Mucosa of descending colon (tissue), 3 donors: ENCODE measurements at regions not wholly inside any gene's neighbourhood (a gene's known extent, or its start where the extent isn't known, plus 50 kb on each side); places are given as distances from the start of the nearest gene placed in this dataset.

Source experiments
- ATAC-seq: fragments of 200-7000 bp; cut with Tn5 transposase; one replicate; pipeline ENCODE4 v1.9.1; 2020; ENCODE audit warnings: mild to moderate bottlenecking, moderate library complexity
- DNase-seq, 3 donors: peaks; one replicate each; pipeline ENCODE4 v3.0.0-alpha.2; 2020
- H3K36me3 ChIP-seq: fragments of 200-600 bp; one replicate; pipeline ENCODE4 v1.8.0; 2021; ENCODE audit warnings: low read depth, mild to moderate bottlenecking
- H3K4me1 ChIP-seq: fragments of 200-600 bp; one replicate; pipeline ENCODE4 v1.8.0; 2021; ENCODE audit warnings: low read depth, mild to moderate bottlenecking
- H3K4me3 ChIP-seq: fragments of 200-600 bp; one replicate; pipeline ENCODE4 v1.8.0; 2021; ENCODE audit warnings: mild to moderate bottlenecking
- H3K9me3 ChIP-seq: fragments of 200-600 bp; one replicate; pipeline ENCODE4 v1.8.0; 2021; ENCODE audit warnings: mild to moderate bottlenecking
- intact Hi-C, 2 donors: fragments of 100-400 bp; cut with DNase I in 1 of 2; cut with micrococcal nuclease in 1 of 2; formaldehyde crosslinking; loops; one replicate each; pipeline versions ENCODE4 v1.11.0 to v1.11.1; 2022; cut with DNase I, micrococcal nuclease
- TF ChIP-seq, protein P1 (sequence below): fragments of 200-600 bp; IDR thresholded peaks from one replicate; pipeline ENCODE4 v1.8.0; 2022; ENCODE audit warnings: antibody characterized with exemption, mild to moderate bottlenecking
- donor health status: DM: no; HTN: no; CAD: no; lungs with moderate emphysema.
- donor health status: DM: no; HTN: no; CAD: no.
- donor health status: DM: no; HTN: yes; CAD: no.

DNA sequence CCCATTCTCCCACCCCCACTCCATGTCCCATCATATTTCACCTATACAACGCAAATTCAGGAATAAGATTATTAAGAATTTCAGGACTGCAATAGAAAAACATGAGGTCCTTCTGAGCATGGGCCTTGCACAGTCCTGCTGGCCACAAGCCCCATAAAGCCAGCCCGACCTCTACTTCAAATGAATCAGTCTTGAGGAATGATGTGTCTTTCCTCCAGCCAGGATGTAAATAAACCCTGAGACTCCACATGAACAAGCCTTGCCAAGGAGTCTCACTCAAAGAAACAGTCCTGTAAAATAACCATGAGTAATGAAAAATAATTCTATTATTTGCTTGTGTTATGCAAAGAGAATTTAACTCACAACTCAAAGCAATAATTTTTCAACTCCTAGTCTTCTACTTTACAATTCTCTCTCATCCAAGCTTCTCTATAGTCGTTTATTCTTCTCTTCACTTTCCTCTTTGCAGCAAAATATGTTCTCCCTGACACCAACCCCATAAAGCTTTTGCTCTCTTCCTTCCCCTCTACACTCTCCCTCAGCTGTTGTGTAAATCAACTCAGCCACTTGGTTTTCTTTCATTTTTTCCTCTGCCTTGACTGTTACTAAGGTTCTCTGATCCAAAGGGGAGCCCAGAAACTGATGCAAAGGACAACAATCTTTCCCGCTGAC lies 140.1 kb upstream of the MOCS2 start:
- H3K9me3 ChIP-seq: no peaks in the 10 kb centered on the region
- ATAC-seq (peak; percentile 50), DNase-seq (peak in 1 of 3 donors; percentile 7)
- intact Hi-C loops: no loop called here
- H3K4me3 ChIP-seq: no peak overlapping the region
- TF ChIP-seq, protein P1, sequence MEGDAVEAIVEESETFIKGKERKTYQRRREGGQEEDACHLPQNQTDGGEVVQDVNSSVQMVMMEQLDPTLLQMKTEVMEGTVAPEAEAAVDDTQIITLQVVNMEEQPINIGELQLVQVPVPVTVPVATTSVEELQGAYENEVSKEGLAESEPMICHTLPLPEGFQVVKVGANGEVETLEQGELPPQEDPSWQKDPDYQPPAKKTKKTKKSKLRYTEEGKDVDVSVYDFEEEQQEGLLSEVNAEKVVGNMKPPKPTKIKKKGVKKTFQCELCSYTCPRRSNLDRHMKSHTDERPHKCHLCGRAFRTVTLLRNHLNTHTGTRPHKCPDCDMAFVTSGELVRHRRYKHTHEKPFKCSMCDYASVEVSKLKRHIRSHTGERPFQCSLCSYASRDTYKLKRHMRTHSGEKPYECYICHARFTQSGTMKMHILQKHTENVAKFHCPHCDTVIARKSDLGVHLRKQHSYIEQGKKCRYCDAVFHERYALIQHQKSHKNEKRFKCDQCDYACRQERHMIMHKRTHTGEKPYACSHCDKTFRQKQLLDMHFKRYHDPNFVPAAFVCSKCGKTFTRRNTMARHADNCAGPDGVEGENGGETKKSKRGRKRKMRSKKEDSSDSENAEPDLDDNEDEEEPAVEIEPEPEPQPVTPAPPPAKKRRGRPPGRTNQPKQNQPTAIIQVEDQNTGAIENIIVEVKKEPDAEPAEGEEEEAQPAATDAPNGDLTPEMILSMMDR: no peak
- H3K4me1 ChIP-seq: no peaks in the 10 kb centered on the region
- no peaks in the 10 kb centered on the region for H3K36me3 ChIP-seq

GRCh38 chr5:53250201-53250550 lies 140.6 kb upstream of the MOCS2 start:
- ATAC-seq: no peak

GRCh38 chr5:53253421-53253871 lies 143.9 kb upstream of the MOCS2 start:
- no peaks in the 10 kb centered on the region for H3K4me1 ChIP-seq
- DNase-seq (no peak), ATAC-seq (no peak)
- intact Hi-C loops: no loop called here
- no peaks in the 10 kb centered on the region for H3K9me3 ChIP-seq
- H3K4me3 ChIP-seq: no peak overlapping the region
- no peaks in the 10 kb centered on the region for H3K36me3 ChIP-seq
- TF ChIP-seq, protein P1: no peak

More at GRCh38 chr5:53250201-53250550, 140.6 kb upstream of the MOCS2 start:
- Histone ChIP-seq H3K4me3 (no peak overlapping the region), H3K36me3 (no peaks in the 10 kb centered on the region), H3K9me3 (no peaks in the 10 kb centered on the region), H3K4me1 (no peaks in the 10 kb centered on the region)
- intact Hi-C loops: no loop called here
- DNase-seq: no peak
- TF ChIP-seq, protein P1: no peak

- intact Hi-C loops: no loop called here
- Histone ChIP-seq H3K4me3 (no peak overlapping the region), H3K4me1 (no peaks in the 10 kb centered on the region), H3K36me3 (no peaks in the 10 kb centered on the region), H3K9me3 (no peaks in the 10 kb centered on the region)
- TF ChIP-seq, protein P1: no peak
- DNase-seq (no peak), ATAC-seq (no peak)
Observed at GRCh38 chr5:53256746-53257145, 147.2 kb upstream of the MOCS2 start.

- Histone ChIP-seq H3K4me1 (no peaks in the 10 kb centered on the region), H3K36me3 (no peaks in the 10 kb centered on the region), H3K9me3 (no peaks in the 10 kb centered on the region), H3K4me3 (no peak overlapping the region)
- DNase-seq (no peak), ATAC-seq (no peak)
- TF ChIP-seq, protein P1: no peak
- intact Hi-C loops: no loop called here
Observed at GRCh38 chr5:53257806-53258373, 148.3 kb upstream of the MOCS2 start.
